ACC112 (cell line): ENCODE measurements at regions not wholly inside any gene's neighbourhood (a gene's known extent, or its start where the extent isn't known, plus 50 kb on each side); places are given as distances from the start of the nearest gene placed in this dataset.
"Not testable (repeated sequence)": the region's sequence is repeated elsewhere in the genome, so short reads cannot be mapped to it uniquely, and the experiment has no call there.

Experiments
- H2AFZ ChIP-seq: fragments of 200-600 bp; sonication (generic); one replicate; pipeline ENCODE4 v1.6.0; 2017; ENCODE audit warnings: antibody characterized with exemption, low read length; ENCODE audit not compliant: unreplicated experiment
- H3K27ac ChIP-seq: fragments of 200-600 bp; sonication (generic); 2 replicates; pipeline ENCODE4 v1.5.1; 2014; ENCODE audit warnings: low read depth, mild to moderate bottlenecking, antibody characterized with exemption, low read length, moderate library complexity
- H3K27me3 ChIP-seq: fragments of 200-600 bp; sonication (generic); 2 replicates; pipeline ENCODE4 v1.6.1; 2014; ENCODE audit warnings: mild to moderate bottlenecking, antibody characterized with exemption, low read length, moderate library complexity, mixed read lengths; ENCODE audit not compliant: insufficient read depth
- H3K36me3 ChIP-seq: fragments of 200-600 bp; sonication (generic); 2 replicates; pipeline ENCODE4 v1.6.1; 2016; ENCODE audit warnings: mild to moderate bottlenecking, antibody characterized with exemption, low read length, moderate library complexity, mixed read lengths; ENCODE audit not compliant: insufficient read depth
- H3K4me1 ChIP-seq: fragments of 200-600 bp; sonication (generic); one replicate; pipeline ENCODE4 v1.6.1; 2016; ENCODE audit warnings: low read length, mixed read lengths; ENCODE audit not compliant: insufficient read depth, unreplicated experiment, control insufficient read depth
- H3K4me3 ChIP-seq: fragments of 200-600 bp; sonication (generic); 2 replicates; pipeline ENCODE4 v1.5.1; 2014; ENCODE audit warnings: mild to moderate bottlenecking, low read depth, low read length
- H3K79me2 ChIP-seq: fragments of 200-600 bp; sonication (generic); one replicate; pipeline ENCODE4 v1.6.0; 2016; ENCODE audit warnings: low read length; ENCODE audit not compliant: control insufficient read depth, unreplicated experiment, insufficient read depth

GRCh38 chr18:29821544-29821943 is 1221.0 kb downstream of the DSC3 start:
- no peaks in the 10 kb centered on the region for H3K79me2 ChIP-seq
- no peaks in the 10 kb centered on the region for H3K4me1 ChIP-seq
- H3K4me3 ChIP-seq, result no peak overlapping the region
- no peak overlapping the region for H2AFZ ChIP-seq
- no peaks in the 10 kb centered on the region for H3K27me3 ChIP-seq
- H3K36me3 ChIP-seq, result no peaks in the 10 kb centered on the region
- no peak overlapping the region for H3K27ac ChIP-seq

- Histone ChIP-seq H3K27ac (no peak overlapping the region), H3K27me3 (no peaks in the 10 kb centered on the region), H2AFZ (no peak overlapping the region), H3K4me1 (no peaks in the 10 kb centered on the region), H3K79me2 (no peaks in the 10 kb centered on the region), H3K4me3 (no peak overlapping the region), H3K36me3 (no peaks in the 10 kb centered on the region)
Measured at GRCh38 chr18:29811519-29811918, 1231.0 kb downstream of the DSC3 start.

GRCh38 chr18:29780816-29781215 is 1261.7 kb downstream of the DSC3 start:
- H3K4me3 ChIP-seq, result no peak overlapping the region
- no peaks in the 10 kb centered on the region for H3K27me3 ChIP-seq
- no peaks in the 10 kb centered on the region for H3K36me3 ChIP-seq
- H2AFZ ChIP-seq, result no peak overlapping the region
- no peaks in the 10 kb centered on the region for H3K4me1 ChIP-seq
- H3K27ac ChIP-seq, result no peak overlapping the region
- no peaks in the 10 kb centered on the region for H3K79me2 ChIP-seq

- H3K27ac ChIP-seq, result no peak overlapping the region
- no peak overlapping the region for H3K4me3 ChIP-seq
- H3K27me3 ChIP-seq, result no peaks in the 10 kb centered on the region
- no peaks in the 10 kb centered on the region for H3K79me2 ChIP-seq
- H2AFZ ChIP-seq, result no peak overlapping the region
- no peaks in the 10 kb centered on the region for H3K36me3 ChIP-seq
- H3K4me1 ChIP-seq, result no peaks in the 10 kb centered on the region
Measured at GRCh38 chr18:29779096-29779495, 1263.4 kb downstream of the DSC3 start.

DNA sequence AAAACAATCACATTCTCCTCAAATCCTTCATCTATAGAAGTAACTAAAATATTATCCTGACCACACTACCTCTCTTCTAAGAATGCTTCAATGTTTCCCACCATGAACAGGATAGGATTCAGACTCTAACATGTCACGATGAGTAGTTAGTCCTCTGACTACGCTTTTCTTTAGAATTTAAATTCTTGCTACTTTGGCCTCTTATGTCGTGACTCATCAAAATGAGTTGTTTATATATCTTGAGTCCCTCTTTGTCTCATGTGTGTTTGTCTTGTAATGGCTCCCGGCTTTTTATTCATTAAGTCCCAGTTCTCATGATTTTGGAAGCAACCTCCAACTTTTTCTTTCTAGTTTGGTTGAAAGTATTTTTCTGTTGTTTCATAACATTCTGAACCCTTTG is 1289.2 kb downstream of the DSC3 start:
- Histone ChIP-seq H3K36me3 (no peaks in the 10 kb centered on the region), H3K27ac (no peak overlapping the region; the same call in 1 of the 2 replicates), H3K27me3 (no peaks in the 10 kb centered on the region), H3K4me3 (no peak overlapping the region), H2AFZ (peak overlapping the region; percentile 91), H3K79me2 (no peaks in the 10 kb centered on the region), H3K4me1 (no peaks in the 10 kb centered on the region)

GRCh38 chr18:29749704-29750103 is 1292.8 kb downstream of the DSC3 start:
- Histone ChIP-seq H3K4me1 (no peaks in the 10 kb centered on the region), H3K27me3 (no peaks in the 10 kb centered on the region), H2AFZ (no peak overlapping the region), H3K36me3 (no peaks in the 10 kb centered on the region), H3K4me3 (no peak overlapping the region), H3K79me2 (no peaks in the 10 kb centered on the region), H3K27ac (no peak overlapping the region)

GRCh38 chr18:29741461-29741860 is 1301.1 kb downstream of the DSC3 start:
- no peaks in the 10 kb centered on the region for H3K36me3 ChIP-seq
- no peak overlapping the region for H2AFZ ChIP-seq
- H3K79me2 ChIP-seq, result no peaks in the 10 kb centered on the region
- no peak overlapping the region for H3K4me3 ChIP-seq
- H3K4me1 ChIP-seq, result no peaks in the 10 kb centered on the region
- no peak overlapping the region for H3K27ac ChIP-seq
- H3K27me3 ChIP-seq, result no peaks in the 10 kb centered on the region

DNA sequence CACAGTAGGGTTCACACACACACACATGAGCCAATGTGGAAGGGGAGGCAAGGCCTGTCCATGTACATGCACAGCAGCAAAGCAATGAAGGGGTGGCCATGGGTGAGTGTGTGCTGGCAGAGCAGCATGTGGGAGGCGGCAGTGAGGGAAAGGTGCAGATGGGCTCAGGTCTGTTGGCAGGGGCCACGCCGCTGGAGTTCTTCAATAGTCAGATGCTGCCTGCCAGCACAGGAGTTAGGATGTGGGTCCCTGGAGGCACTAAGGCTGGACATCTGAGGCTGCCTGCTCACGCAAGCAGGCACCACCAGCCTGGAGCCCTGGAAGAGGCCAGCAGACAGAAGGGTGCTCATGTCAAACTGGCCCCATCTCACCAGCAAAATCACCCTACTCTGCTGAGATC is 1304.9 kb downstream of the DSC3 start:
- Histone ChIP-seq H3K4me3 (no peak overlapping the region), H3K27me3 (no peaks in the 10 kb centered on the region), H3K36me3 (no peaks in the 10 kb centered on the region), H3K4me1 (no peaks in the 10 kb centered on the region), H3K79me2 (no peaks in the 10 kb centered on the region), H2AFZ (no peak overlapping the region), H3K27ac (no peak overlapping the region)

DNA sequence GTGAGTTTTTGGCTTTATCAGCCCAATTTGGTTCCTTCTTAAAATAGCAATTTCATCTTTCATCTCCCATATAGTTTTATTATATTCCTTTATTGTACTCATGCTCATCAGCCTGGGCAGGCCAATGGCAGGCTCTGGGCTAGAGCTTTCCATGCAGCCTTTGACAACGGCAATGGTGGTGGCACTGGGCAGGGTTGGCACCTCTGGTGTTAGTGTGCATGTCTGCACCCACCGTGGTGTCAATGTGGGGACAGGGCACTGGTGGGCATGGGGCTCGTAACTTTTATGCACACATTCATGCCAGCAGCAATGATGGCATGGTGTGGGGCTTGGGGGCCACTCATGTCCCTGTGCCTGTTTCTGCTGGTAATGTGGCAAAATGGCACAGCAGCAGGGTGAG is 1305.4 kb downstream of the DSC3 start:
- Histone ChIP-seq H3K79me2 (no peaks in the 10 kb centered on the region), H3K27ac (no peak overlapping the region), H2AFZ (no peak overlapping the region), H3K4me3 (no peak overlapping the region), H3K4me1 (no peaks in the 10 kb centered on the region), H3K36me3 (no peaks in the 10 kb centered on the region), H3K27me3 (no peaks in the 10 kb centered on the region)

DNA sequence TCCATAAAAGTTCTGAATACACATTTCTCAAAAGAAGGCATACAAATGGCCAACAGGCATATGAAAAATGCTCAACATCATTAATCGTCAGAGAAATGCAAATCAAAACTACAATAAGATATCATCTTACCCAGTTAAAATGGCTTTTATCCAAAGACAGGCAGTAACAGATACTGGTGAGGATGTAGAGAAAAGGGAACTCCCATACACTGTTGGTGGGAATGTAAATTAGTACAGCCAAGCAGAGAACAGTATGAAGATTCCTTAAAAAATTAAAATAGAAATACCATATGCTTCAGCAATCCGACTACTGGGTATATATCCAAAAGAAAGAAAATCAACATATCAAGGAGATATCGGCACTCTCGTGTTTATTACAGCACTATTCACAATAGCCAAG is 1312.5 kb downstream of the DSC3 start:
- H3K4me1 ChIP-seq, result no peaks in the 10 kb centered on the region
- no peaks in the 10 kb centered on the region for H3K27me3 ChIP-seq
- no peaks in the 10 kb centered on the region for H3K36me3 ChIP-seq
- no peaks in the 10 kb centered on the region for H3K79me2 ChIP-seq
- no peak overlapping the region for H2AFZ ChIP-seq
- no peak overlapping the region for H3K4me3 ChIP-seq
- H3K27ac ChIP-seq, result no peak overlapping the region

GRCh38 chr18:29726646-29727045 is 1315.9 kb downstream of the DSC3 start:
- Histone ChIP-seq H3K4me1 (no peaks in the 10 kb centered on the region), H3K79me2 (no peaks in the 10 kb centered on the region), H3K36me3 (no peaks in the 10 kb centered on the region), H3K27ac (no peak overlapping the region), H3K27me3 (no peaks in the 10 kb centered on the region), H3K4me3 (no peak overlapping the region), H2AFZ (no peak overlapping the region)

- not testable (repeated sequence) for H3K4me1 ChIP-seq, H2AFZ ChIP-seq, H3K27ac ChIP-seq, H3K79me2 ChIP-seq, H3K4me3 ChIP-seq, H3K27me3 ChIP-seq, H3K36me3 ChIP-seq
Measured at GRCh38 chr18:29723486-29723885, 1319.1 kb downstream of the DSC3 start.
